Rectal smooth muscle tissue (tissue), 1 donor: ENCODE measurements at regions not wholly inside any gene's neighbourhood (a gene's known extent, or its start where the extent isn't known, plus 50 kb on each side); places are given as distances from the start of the nearest gene placed in this dataset.

Experiments used
- H3K27ac ChIP-seq: one replicate; pipeline ENCODE4 v1.7.0; 2013; ENCODE audit warnings: low read depth, low read length, inconsistent platforms
- H3K27me3 ChIP-seq: one replicate; pipeline ENCODE4 v1.7.0; 2013; ENCODE audit warnings: low read length; ENCODE audit not compliant: control insufficient read depth, insufficient read depth
- H3K36me3 ChIP-seq: one replicate; pipeline ENCODE4 v1.7.0; 2013; ENCODE audit warnings: low read length; ENCODE audit not compliant: control insufficient read depth, insufficient read depth
- H3K4me1 ChIP-seq: one replicate; pipeline ENCODE4 v1.7.0; 2013; ENCODE audit warnings: low read length; ENCODE audit not compliant: control insufficient read depth, insufficient read depth
- H3K4me3 ChIP-seq: one replicate; pipeline ENCODE4 v1.7.0; 2013; ENCODE audit warnings: low read length
- H3K9ac ChIP-seq: one replicate; pipeline ENCODE4 v1.7.0; 2013; ENCODE audit warnings: low read length

- Histone ChIP-seq H3K27ac (no peak overlapping the region), H3K9ac (no peak overlapping the region)
These were observed 389.0 kb upstream of the CDH11 start for GRCh38 chr16:65510850-65511249.

GRCh38 chr16:65510241-65510640 lies 388.4 kb upstream of the CDH11 start:
- no peak overlapping the region for H3K27ac ChIP-seq
- no peak overlapping the region for H3K9ac ChIP-seq
- no peak overlapping the region for H3K4me3 ChIP-seq
- H3K4me1 ChIP-seq = no peaks in the 10 kb centered on the region
- H3K27me3 ChIP-seq = no peaks in the 10 kb centered on the region
- H3K36me3 ChIP-seq = no peaks in the 10 kb centered on the region

More at GRCh38 chr16:65510850-65511249, 389.0 kb upstream of the CDH11 start:
- no peaks in the 10 kb centered on the region for H3K27me3 ChIP-seq
- no peaks in the 10 kb centered on the region for H3K36me3 ChIP-seq
- no peak overlapping the region for H3K4me3 ChIP-seq
- no peaks in the 10 kb centered on the region for H3K4me1 ChIP-seq

- H3K9ac ChIP-seq = no peak overlapping the region
- H3K27ac ChIP-seq = no peak overlapping the region
- H3K4me3 ChIP-seq = no peak overlapping the region
- H3K36me3 ChIP-seq = no peaks in the 10 kb centered on the region
- no peaks in the 10 kb centered on the region for H3K4me1 ChIP-seq
- no peaks in the 10 kb centered on the region for H3K27me3 ChIP-seq
These were observed 387.3 kb upstream of the CDH11 start for GRCh38 chr16:65509172-65509571.

GRCh38 chr16:65500919-65501318 lies 379.1 kb upstream of the CDH11 start:
- Histone ChIP-seq H3K27ac (no peak overlapping the region), H3K4me3 (no peak overlapping the region), H3K4me1 (no peaks in the 10 kb centered on the region), H3K27me3 (no peaks in the 10 kb centered on the region), H3K36me3 (no peaks in the 10 kb centered on the region), H3K9ac (no peak overlapping the region)

- no peaks in the 10 kb centered on the region for H3K36me3 ChIP-seq
These were observed 378.1 kb upstream of the CDH11 start for GRCh38 chr16:65500007-65500406.

GRCh38 chr16:65499566-65499965 lies 377.7 kb upstream of the CDH11 start:
- no peak overlapping the region for H3K27ac ChIP-seq
- no peaks in the 10 kb centered on the region for H3K4me1 ChIP-seq
- H3K9ac ChIP-seq = no peak overlapping the region

More at GRCh38 chr16:65500007-65500406, 378.1 kb upstream of the CDH11 start:
- Histone ChIP-seq H3K9ac (no peak overlapping the region), H3K4me1 (no peaks in the 10 kb centered on the region), H3K27me3 (no peaks in the 10 kb centered on the region), H3K4me3 (no peak overlapping the region), H3K27ac (no peak overlapping the region)

GRCh38 chr16:65497571-65497970 lies 375.7 kb upstream of the CDH11 start:
- Histone ChIP-seq H3K27ac (no peak overlapping the region), H3K27me3 (no peaks in the 10 kb centered on the region), H3K4me1 (no peaks in the 10 kb centered on the region), H3K9ac (no peak overlapping the region), H3K4me3 (no peak overlapping the region), H3K36me3 (no peaks in the 10 kb centered on the region)

More at GRCh38 chr16:65499566-65499965, 377.7 kb upstream of the CDH11 start:
- no peaks in the 10 kb centered on the region for H3K36me3 ChIP-seq
- H3K4me3 ChIP-seq = no peak overlapping the region
- no peaks in the 10 kb centered on the region for H3K27me3 ChIP-seq

- Histone ChIP-seq H3K4me3 (no peak overlapping the region), H3K36me3 (no peaks in the 10 kb centered on the region), H3K9ac (no peak overlapping the region), H3K27me3 (no peaks in the 10 kb centered on the region), H3K27ac (no peak overlapping the region), H3K4me1 (no peaks in the 10 kb centered on the region)
These were observed 373.2 kb upstream of the CDH11 start for GRCh38 chr16:65495106-65495505.

GRCh38 chr16:65494609-65495008 lies 372.7 kb upstream of the CDH11 start:
- Histone ChIP-seq H3K36me3 (no peaks in the 10 kb centered on the region), H3K27me3 (no peaks in the 10 kb centered on the region), H3K27ac (no peak overlapping the region), H3K9ac (no peak overlapping the region), H3K4me1 (no peaks in the 10 kb centered on the region), H3K4me3 (no peak overlapping the region)

- no peaks in the 10 kb centered on the region for H3K4me1 ChIP-seq
- no peak overlapping the region for H3K4me3 ChIP-seq
- H3K9ac ChIP-seq = no peak overlapping the region
- H3K27me3 ChIP-seq = no peaks in the 10 kb centered on the region
- H3K27ac ChIP-seq = no peak overlapping the region
- no peaks in the 10 kb centered on the region for H3K36me3 ChIP-seq
These were observed 372.2 kb upstream of the CDH11 start for GRCh38 chr16:65494080-65494479.

- H3K4me3 ChIP-seq = no peak overlapping the region
- no peaks in the 10 kb centered on the region for H3K36me3 ChIP-seq
- no peak overlapping the region for H3K9ac ChIP-seq
- H3K27me3 ChIP-seq = no peaks in the 10 kb centered on the region
- H3K4me1 ChIP-seq = no peaks in the 10 kb centered on the region
- no peak overlapping the region for H3K27ac ChIP-seq
These were observed 368.4 kb upstream of the CDH11 start for GRCh38 chr16:65490286-65490685.

GRCh38 chr16:65489531-65490023 lies 367.7 kb upstream of the CDH11 start:
- Histone ChIP-seq H3K4me3 (no peak overlapping the region), H3K27me3 (no peaks in the 10 kb centered on the region), H3K27ac (no peak overlapping the region), H3K4me1 (no peaks in the 10 kb centered on the region), H3K9ac (no peak overlapping the region), H3K36me3 (no peaks in the 10 kb centered on the region)

- Histone ChIP-seq H3K9ac (no peak overlapping the region), H3K27ac (no peak overlapping the region), H3K36me3 (no peaks in the 10 kb centered on the region), H3K4me1 (no peaks in the 10 kb centered on the region), H3K4me3 (no peak overlapping the region), H3K27me3 (no peaks in the 10 kb centered on the region)
These were observed 365.4 kb upstream of the CDH11 start for GRCh38 chr16:65487231-65487630.
